Tibial artery (tissue), 4 donors: ENCODE measurements at regions not wholly inside any gene's neighbourhood (a gene's known extent, or its start where the extent isn't known, plus 50 kb on each side); places are given as distances from the start of the nearest gene placed in this dataset.

Source experiments
- DNase-seq, 2 donors: peaks; one replicate each; pipeline ENCODE4 v3.0.0-alpha.2; 2019
- H3K27ac ChIP-seq, 2 donors: fragments of 200-600 bp; sonication (generic) in 1 of 2; 1 replicate in 1 of 2; 2 replicates in 1 of 2; pipeline ENCODE4 v1.5.1; 2018 to 2019; ENCODE audit warnings: mild to moderate bottlenecking in 1 of 2
- H3K27me3 ChIP-seq, 2 donors: fragments of 200-600 bp; sonication (generic) in 1 of 2; one replicate each; pipeline versions ENCODE4 v1.5.1 to v1.6.0; 2016 to 2019
- H3K36me3 ChIP-seq, 3 donors: fragments of 200-600 bp; sonication (generic) in 2 of 3; one replicate each; pipeline ENCODE4 v1.5.1; 2016 to 2019; ENCODE audit warnings: mild to moderate bottlenecking in 2 of 3
- H3K4me1 ChIP-seq, 4 donors: fragments of 200-600 bp; sonication (generic) in 2 of 4; 1 replicate in 3 of 4; 2 replicates in 1 of 4; pipeline ENCODE4 v1.5.1; 2016 to 2019
- H3K4me3 ChIP-seq, 2 donors: fragments of 200-600 bp; sonication (generic) in 1 of 2; 1 replicate in 1 of 2; 2 replicates in 1 of 2; pipeline ENCODE4 v1.5.1; 2018 to 2019; ENCODE audit warnings: mild to moderate bottlenecking in 2 of 2
- H3K9me3 ChIP-seq, 3 donors: fragments of 200-600 bp; sonication (generic) in 1 of 3; one replicate each; pipeline ENCODE4 v1.5.1; 2016 to 2019
- intact Hi-C: fragments of 100-400 bp; cut with DNase I; formaldehyde crosslinking; loops from one replicate; pipeline ENCODE4 v1.15.0; 2023; ENCODE audit warnings: low total_unique reads
- TF ChIP-seq, protein P1 (sequence below), 2 experiments: fragments of 200-600 bp in 1 of 2; fragments of 450-650 bp in 1 of 2; IDR thresholded peaks; one replicate each; pipeline ENCODE4 v1.5.1; 2017 to 2019; ENCODE audit warnings: antibody characterized with exemption in 2 of 2, mild to moderate bottlenecking in 1 of 2, moderate library complexity in 1 of 2

GRCh38 chr10:130485236-130485957, 349.2 kb downstream of the GLRX3 start:
- Histone ChIP-seq H3K4me3 (no peak overlapping the region), H3K36me3 (no peaks in the 10 kb centered on the region), H3K27me3 (peaks cover 0 to 4% of the 10 kb centered on the region in 2 donors), H3K27ac (no peak overlapping the region), H3K9me3 (no peaks in the 10 kb centered on the region), H3K4me1 (no peaks in the 10 kb centered on the region)
- TF ChIP-seq, protein P1, sequence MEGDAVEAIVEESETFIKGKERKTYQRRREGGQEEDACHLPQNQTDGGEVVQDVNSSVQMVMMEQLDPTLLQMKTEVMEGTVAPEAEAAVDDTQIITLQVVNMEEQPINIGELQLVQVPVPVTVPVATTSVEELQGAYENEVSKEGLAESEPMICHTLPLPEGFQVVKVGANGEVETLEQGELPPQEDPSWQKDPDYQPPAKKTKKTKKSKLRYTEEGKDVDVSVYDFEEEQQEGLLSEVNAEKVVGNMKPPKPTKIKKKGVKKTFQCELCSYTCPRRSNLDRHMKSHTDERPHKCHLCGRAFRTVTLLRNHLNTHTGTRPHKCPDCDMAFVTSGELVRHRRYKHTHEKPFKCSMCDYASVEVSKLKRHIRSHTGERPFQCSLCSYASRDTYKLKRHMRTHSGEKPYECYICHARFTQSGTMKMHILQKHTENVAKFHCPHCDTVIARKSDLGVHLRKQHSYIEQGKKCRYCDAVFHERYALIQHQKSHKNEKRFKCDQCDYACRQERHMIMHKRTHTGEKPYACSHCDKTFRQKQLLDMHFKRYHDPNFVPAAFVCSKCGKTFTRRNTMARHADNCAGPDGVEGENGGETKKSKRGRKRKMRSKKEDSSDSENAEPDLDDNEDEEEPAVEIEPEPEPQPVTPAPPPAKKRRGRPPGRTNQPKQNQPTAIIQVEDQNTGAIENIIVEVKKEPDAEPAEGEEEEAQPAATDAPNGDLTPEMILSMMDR (IDR thresholded peaks at IDR 0.05): no peak
- DNase-seq: peak in 1 of 2 donors; percentile 34
- intact Hi-C loops: no loop called here

DNA sequence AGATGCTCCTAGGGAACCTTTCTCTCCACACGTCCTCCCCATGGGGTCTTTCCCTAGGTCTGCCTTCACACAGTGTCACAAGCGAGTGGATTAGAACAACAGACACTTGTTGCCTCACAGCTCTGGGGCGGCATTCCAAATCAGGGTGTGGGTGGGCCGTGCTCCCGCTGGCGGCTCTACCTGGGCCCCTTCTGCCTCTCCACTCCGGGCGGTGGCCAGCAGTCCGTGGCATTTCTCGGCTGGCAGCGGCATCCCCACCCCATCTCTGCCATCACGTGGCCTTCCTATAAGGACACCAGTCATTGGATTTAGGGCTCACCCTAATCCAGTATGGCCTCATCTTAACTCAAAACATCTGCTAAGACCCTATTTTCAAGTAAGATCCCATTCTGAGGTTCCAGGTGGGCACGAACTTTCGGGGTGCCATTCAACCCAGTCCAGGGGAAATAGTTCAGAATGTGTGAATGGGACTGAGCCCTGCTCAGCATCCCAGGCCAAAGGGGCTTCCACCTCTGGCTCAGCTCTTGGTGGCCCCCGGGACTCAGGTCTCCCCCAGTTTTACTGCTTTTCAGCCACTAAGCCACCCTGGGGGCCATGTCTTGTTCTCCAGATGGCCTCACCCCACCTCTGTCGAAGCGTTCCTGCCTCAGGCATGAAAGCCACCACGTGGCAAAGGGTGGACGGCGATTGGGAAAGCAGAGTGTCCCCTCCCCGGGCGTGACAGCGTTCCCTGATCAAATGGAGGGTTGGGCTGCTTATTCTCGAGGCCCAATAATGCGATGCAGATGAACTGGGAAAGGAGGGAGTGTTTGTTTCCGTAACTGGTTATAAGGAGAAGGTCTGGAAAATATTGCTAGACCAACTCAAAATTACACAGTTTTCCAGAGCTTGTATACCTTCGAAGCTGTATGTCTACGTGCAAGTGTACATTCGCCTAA, 350.0 kb downstream of the GLRX3 start:
- Histone ChIP-seq H3K4me1 (no peaks in the 10 kb centered on the region), H3K4me3 (no peak overlapping the region), H3K36me3 (no peaks in the 10 kb centered on the region), H3K27me3 (peaks cover 0 to 4% of the 10 kb centered on the region in 2 donors), H3K9me3 (no peaks in the 10 kb centered on the region), H3K27ac (no peak overlapping the region)
- TF ChIP-seq, protein P1 (IDR thresholded peaks at IDR 0.05): no peak
- DNase-seq: peak in 1 of 2 donors; percentile 62
- intact Hi-C loops: no loop called here

GRCh38 chr10:130486906-130487305, 350.7 kb downstream of the GLRX3 start:
- no peak overlapping the region for H3K27ac ChIP-seq
- TF ChIP-seq, protein P1 (IDR thresholded peaks at IDR 0.05): no peak
- H3K27me3 ChIP-seq: peaks cover 0 to 4% of the 10 kb centered on the region in 2 donors
- no peaks in the 10 kb centered on the region for H3K9me3 ChIP-seq
- no peak overlapping the region for H3K4me3 ChIP-seq
- H3K36me3 ChIP-seq: no peaks in the 10 kb centered on the region
- no peaks in the 10 kb centered on the region for H3K4me1 ChIP-seq
- DNase-seq: peak in 1 of 2 donors; percentile 13
- intact Hi-C loops: no loop called here

DNA sequence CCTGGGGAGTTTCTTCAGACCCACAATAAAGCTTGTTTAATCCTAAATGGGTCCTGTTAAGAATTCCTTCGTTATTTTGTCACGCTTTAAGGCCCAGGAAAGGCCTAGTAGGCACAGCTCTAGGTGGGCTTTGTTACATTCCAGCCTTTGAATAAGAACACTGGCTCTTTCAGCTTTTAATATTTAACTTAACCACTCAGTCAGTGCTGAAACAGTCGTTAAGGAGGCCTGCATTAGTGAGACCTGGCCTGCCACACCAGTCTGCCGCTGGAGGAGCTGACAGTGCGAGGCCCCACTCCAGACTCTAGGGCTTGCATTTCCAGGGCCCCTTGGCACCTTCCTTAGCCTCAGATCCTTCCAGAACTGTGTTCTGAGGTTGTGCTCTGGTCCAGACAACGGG, 351.4 kb downstream of the GLRX3 start:
- H3K27ac ChIP-seq: no peak overlapping the region
- TF ChIP-seq, protein P1 (IDR thresholded peaks at IDR 0.05): no peak
- H3K4me1 ChIP-seq: no peaks in the 10 kb centered on the region
- no peaks in the 10 kb centered on the region for H3K9me3 ChIP-seq
- peaks cover 0 to 4% of the 10 kb centered on the region in 2 donors for H3K27me3 ChIP-seq
- intact Hi-C loops: no loop called here
- no peaks in the 10 kb centered on the region for H3K36me3 ChIP-seq
- no peak overlapping the region for H3K4me3 ChIP-seq
- DNase-seq: peak in 1 of 2 donors; percentile 21

GRCh38 chr10:130489891-130490290, 353.7 kb downstream of the GLRX3 start:
- intact Hi-C loops: no loop called here
- Histone ChIP-seq H3K4me3 (no peak overlapping the region), H3K36me3 (no peaks in the 10 kb centered on the region), H3K9me3 (no peaks in the 10 kb centered on the region), H3K4me1 (no peaks in the 10 kb centered on the region), H3K27me3 (no peaks in the 10 kb centered on the region), H3K27ac (no peak overlapping the region)
- TF ChIP-seq, protein P1 (IDR thresholded peaks at IDR 0.05): no peak
- no peak for DNase-seq
